OCI-LY1 (cell line): ENCODE measurements at regions not wholly inside any gene's neighbourhood (a gene's known extent, or its start where the extent isn't known, plus 50 kb on each side); places are given as distances from the start of the nearest gene placed in this dataset.

Source experiments
- H2AFZ ChIP-seq: fragments of 200-600 bp; sonication (generic), shearing (Covaris generic); 2 replicates; pipeline ENCODE4 v1.6.0; 2014; ENCODE audit warnings: antibody characterized with exemption, mild to moderate bottlenecking, low read length
- H3F3A ChIP-seq: fragments of 200-600 bp; sonication (generic), shearing (Covaris generic); 2 replicates; pipeline ENCODE4 v1.6.0; 2014; ENCODE audit warnings: mild to moderate bottlenecking, antibody characterized with exemption, low read length, moderate library complexity; ENCODE audit not compliant: insufficient read depth
- H3K27ac ChIP-seq: fragments of 200-600 bp; sonication (generic); 2 replicates; pipeline ENCODE4 v1.5.1; 2014; ENCODE audit warnings: low read length, mixed run types, mild to moderate bottlenecking, low read depth; ENCODE audit not compliant: poor library complexity, severe bottlenecking
- H3K27me3 ChIP-seq: fragments of 200-600 bp; sonication (generic); 2 replicates; pipeline ENCODE4 v1.6.0; 2014; ENCODE audit warnings: antibody characterized with exemption, mild to moderate bottlenecking, low read length, moderate library complexity; ENCODE audit not compliant: insufficient read depth
- H3K36me3 ChIP-seq: fragments of 200-600 bp; sonication (generic); 2 replicates; pipeline ENCODE4 v1.6.1; 2014; ENCODE audit warnings: mild to moderate bottlenecking, antibody characterized with exemption, low read length, moderate library complexity, mixed read lengths; ENCODE audit not compliant: insufficient read depth
- H3K4me1 ChIP-seq: fragments of 200-600 bp; sonication (generic); 2 replicates; pipeline ENCODE4 v1.5.1; 2014; ENCODE audit warnings: mild to moderate bottlenecking, low read length, moderate library complexity; ENCODE audit not compliant: insufficient read depth, severe bottlenecking
- H3K4me2 ChIP-seq: fragments of 200-600 bp; sonication (generic), shearing (Covaris generic); 2 replicates; pipeline ENCODE4 v1.6.1; 2014; ENCODE audit warnings: low read length
- H3K4me3 ChIP-seq: fragments of 200-600 bp; sonication (generic); 2 replicates; pipeline ENCODE4 v1.5.1; 2014; ENCODE audit warnings: low read length, low read depth, mild to moderate bottlenecking, mixed read lengths; ENCODE audit not compliant: poor library complexity, severe bottlenecking
- H3K79me2 ChIP-seq: fragments of 200-600 bp; shearing (Covaris generic); 2 replicates; pipeline ENCODE4 v1.6.1; 2016; ENCODE audit warnings: mixed run types, low read length, mixed read lengths; ENCODE audit not compliant: insufficient read depth
- H3K9ac ChIP-seq: fragments of 200-600 bp; sonication (generic), shearing (Covaris generic); 2 replicates; pipeline ENCODE4 v1.6.1; 2014; ENCODE audit warnings: mild to moderate bottlenecking, low read length, mixed read lengths
- H3K9me2 ChIP-seq: fragments of 200-600 bp; sonication (generic), shearing (Covaris generic); 2 replicates; pipeline ENCODE4 v1.6.1; 2014; ENCODE audit warnings: low read depth, mild to moderate bottlenecking, low read length, mixed read lengths
- H3K9me3 ChIP-seq: fragments of 200-600 bp; shearing (Covaris generic); 2 replicates; pipeline ENCODE4 v1.6.1; 2014; ENCODE audit warnings: low read length, mixed read lengths
- H4K20me1 ChIP-seq: fragments of 200-600 bp; sonication (generic), shearing (Covaris generic); 2 replicates; pipeline ENCODE4 v1.6.0; 2016; ENCODE audit warnings: mild to moderate bottlenecking, low read length; ENCODE audit not compliant: insufficient read depth
- EZH2 ChIP-seq: fragments of 200-600 bp; sonication (generic), shearing (Covaris generic); IDR thresholded peaks from 2 replicates; pipeline ENCODE4 v1.8.0; 2017; ENCODE audit warnings: borderline replicate concordance, mixed run types, mild to moderate bottlenecking, antibody characterized with exemption, low read length, moderate library complexity, mixed read lengths
- TF ChIP-seq, protein P1 (sequence below): fragments of 200-600 bp; sonication (generic), shearing (Covaris generic); IDR thresholded peaks from 2 replicates; pipeline ENCODE4 v1.5.1; 2017; ENCODE audit warnings: mild to moderate bottlenecking, antibody characterized with exemption, low read length, moderate library complexity, mixed read lengths

DNA sequence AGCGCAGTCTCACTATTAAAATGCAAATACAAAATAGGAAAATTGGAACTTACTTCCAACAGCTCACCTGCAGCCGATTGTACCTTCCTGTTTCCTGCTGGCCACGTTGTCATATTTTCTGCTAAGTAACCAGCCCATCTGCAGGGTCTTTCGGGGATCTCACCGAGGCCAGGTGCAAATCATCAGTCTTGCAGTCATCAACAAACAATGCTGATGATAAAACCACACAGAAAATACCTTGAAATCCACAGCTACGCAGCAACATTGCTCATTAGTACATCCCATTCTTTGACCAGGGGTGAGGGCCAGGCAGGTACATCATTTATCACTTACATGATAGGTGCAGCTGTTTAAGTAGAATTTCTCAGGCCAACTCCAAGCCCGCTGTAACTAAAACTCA lies 406.9 kb downstream of the TMEM121 start:
- H3K27me3 ChIP-seq: no peaks in the 10 kb centered on the region
- H3K79me2 ChIP-seq: no peaks in the 10 kb centered on the region
- no peaks in the 10 kb centered on the region for H3K9me2 ChIP-seq
- no peak overlapping the region for H3K27ac ChIP-seq
- H4K20me1 ChIP-seq: no peaks in the 10 kb centered on the region
- no peaks in the 10 kb centered on the region for H3F3A ChIP-seq
- no peak overlapping the region for H3K4me2 ChIP-seq
- H3K9me3 ChIP-seq: no peaks in the 10 kb centered on the region
- no peaks in the 10 kb centered on the region for H3K36me3 ChIP-seq
- H2AFZ ChIP-seq: no peak overlapping the region
- H3K4me3 ChIP-seq: no peak overlapping the region
- TF ChIP-seq EZH2: no peak
- TF ChIP-seq, protein P1, sequence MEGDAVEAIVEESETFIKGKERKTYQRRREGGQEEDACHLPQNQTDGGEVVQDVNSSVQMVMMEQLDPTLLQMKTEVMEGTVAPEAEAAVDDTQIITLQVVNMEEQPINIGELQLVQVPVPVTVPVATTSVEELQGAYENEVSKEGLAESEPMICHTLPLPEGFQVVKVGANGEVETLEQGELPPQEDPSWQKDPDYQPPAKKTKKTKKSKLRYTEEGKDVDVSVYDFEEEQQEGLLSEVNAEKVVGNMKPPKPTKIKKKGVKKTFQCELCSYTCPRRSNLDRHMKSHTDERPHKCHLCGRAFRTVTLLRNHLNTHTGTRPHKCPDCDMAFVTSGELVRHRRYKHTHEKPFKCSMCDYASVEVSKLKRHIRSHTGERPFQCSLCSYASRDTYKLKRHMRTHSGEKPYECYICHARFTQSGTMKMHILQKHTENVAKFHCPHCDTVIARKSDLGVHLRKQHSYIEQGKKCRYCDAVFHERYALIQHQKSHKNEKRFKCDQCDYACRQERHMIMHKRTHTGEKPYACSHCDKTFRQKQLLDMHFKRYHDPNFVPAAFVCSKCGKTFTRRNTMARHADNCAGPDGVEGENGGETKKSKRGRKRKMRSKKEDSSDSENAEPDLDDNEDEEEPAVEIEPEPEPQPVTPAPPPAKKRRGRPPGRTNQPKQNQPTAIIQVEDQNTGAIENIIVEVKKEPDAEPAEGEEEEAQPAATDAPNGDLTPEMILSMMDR: no peak
- H3K4me1 ChIP-seq: no peaks in the 10 kb centered on the region
- no peak overlapping the region for H3K9ac ChIP-seq

GRCh38 chr14:105935384-105935783 lies 409.0 kb downstream of the TMEM121 start:
- no peaks in the 10 kb centered on the region for H4K20me1 ChIP-seq
- no peak for TF ChIP-seq EZH2
- TF ChIP-seq, protein P1: no peak
- H3F3A ChIP-seq: no peaks in the 10 kb centered on the region
- H3K9me3 ChIP-seq: peaks cover 5% of the 10 kb centered on the region; the same call in 1 of the 2 replicates
- H3K4me2 ChIP-seq: no peak overlapping the region
- no peaks in the 10 kb centered on the region; the same call in 1 of the 2 replicates for H3K36me3 ChIP-seq
- no peak overlapping the region for H2AFZ ChIP-seq
- no peaks in the 10 kb centered on the region for H3K79me2 ChIP-seq
- no peaks in the 10 kb centered on the region for H3K4me1 ChIP-seq
- H3K27ac ChIP-seq: no peak overlapping the region
- no peak overlapping the region for H3K9ac ChIP-seq
- H3K4me3 ChIP-seq: no peak overlapping the region
- peaks cover 4% of the 10 kb centered on the region; the same call in 1 of the 2 replicates for H3K27me3 ChIP-seq
- no peaks in the 10 kb centered on the region for H3K9me2 ChIP-seq

DNA sequence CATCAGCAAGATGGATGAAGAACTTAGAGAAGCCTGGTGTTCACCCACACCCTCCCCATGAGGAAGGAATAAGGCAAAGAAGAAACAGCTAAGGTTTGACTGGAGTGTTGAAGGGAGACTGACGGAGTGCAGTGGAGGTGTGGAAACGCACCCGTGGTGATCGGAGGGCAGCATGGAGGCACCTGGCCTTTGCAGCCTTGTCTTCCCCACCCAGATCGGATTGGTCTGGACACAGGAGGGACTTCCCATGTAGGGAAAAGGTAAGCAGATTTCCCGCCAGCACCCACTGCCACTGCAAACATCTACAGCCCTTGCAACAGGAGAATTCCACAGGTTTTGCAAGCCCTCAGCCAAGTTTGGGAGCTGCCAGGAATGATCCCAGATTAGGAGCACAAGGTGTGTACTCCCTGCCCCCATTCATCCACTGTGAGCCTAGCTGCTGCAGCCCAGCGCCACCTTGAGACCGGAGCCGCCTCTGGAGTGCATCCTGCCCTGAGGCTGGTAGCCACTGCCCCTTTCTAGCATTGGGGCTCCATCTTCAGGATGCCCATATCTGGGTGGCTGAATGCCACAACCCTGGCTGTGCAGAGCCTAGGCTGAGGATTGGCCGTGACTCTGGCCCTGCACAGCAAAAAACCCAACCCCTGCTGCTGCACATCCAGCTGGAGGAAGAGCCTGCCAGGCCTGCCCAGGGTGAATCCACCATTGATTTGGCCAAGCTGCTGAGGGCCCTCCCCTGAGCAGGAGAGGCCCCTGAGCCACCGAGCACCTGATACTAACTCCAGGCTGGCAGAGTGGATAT lies 411.1 kb downstream of the TMEM121 start:
- Histone ChIP-seq H3K4me3 (no peak overlapping the region), H3K9me2 (no peaks in the 10 kb centered on the region), H3K9ac (no peak overlapping the region), H2AFZ (no peak overlapping the region), H3F3A (no peaks in the 10 kb centered on the region), H3K79me2 (no peaks in the 10 kb centered on the region), H3K9me3 (peaks cover 5% of the 10 kb centered on the region; the same call in 1 of the 2 replicates), H3K4me2 (no peak overlapping the region), H3K4me1 (no peaks in the 10 kb centered on the region), H3K36me3 (no peaks in the 10 kb centered on the region; the same call in 1 of the 2 replicates), H3K27me3 (peaks cover 4% of the 10 kb centered on the region; the same call in 1 of the 2 replicates), H4K20me1 (no peaks in the 10 kb centered on the region), H3K27ac (no peak overlapping the region)
- no peak for TF ChIP-seq EZH2
- TF ChIP-seq, protein P1: no peak
